HG03097 (cell line): ENCODE measurements at regions not wholly inside any gene's neighbourhood (a gene's known extent, or its start where the extent isn't known, plus 50 kb on each side); places are given as distances from the start of the nearest gene placed in this dataset.
A peak's percentile ranks its signal among the peaks of the same experiment; 100 is the strongest.
"Not testable (repeated sequence)": the region's sequence is repeated elsewhere in the genome, so short reads cannot be mapped to it uniquely, and the experiment has no call there.

Source experiments
- ATAC-seq: cut with Tn5 transposase; IDR thresholded peaks from one replicate; pipeline ENCODE4 v1.9.1; 2021; ENCODE audit not compliant: unreplicated experiment, low FRiP score

DNA sequence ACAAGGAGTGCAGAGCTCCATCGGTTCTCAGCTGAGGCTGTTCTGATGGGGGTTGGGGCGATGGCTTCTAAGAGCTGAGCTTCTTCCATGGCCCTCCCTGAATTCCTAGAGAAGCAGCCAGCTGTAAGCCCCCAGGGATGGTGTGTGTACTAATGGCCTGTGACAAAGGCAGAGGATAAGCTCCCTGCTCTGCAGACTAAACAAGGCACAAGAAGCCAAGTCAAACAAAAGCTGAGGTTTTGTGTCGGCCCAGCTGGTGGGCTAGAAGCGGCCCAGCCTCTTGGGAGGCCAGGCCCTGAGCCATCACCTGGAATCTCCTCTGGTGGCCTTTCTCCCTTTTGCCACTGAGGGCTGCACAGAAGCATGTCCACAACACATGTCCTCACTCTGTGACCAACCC is 75.0 kb upstream of the XPA start:
- ATAC-seq: no peak

GRCh38 chr9:97773091-97773490 is 76.0 kb upstream of the XPA start:
- ATAC-seq: no peak

GRCh38 chr9:97773723-97774122 is 76.6 kb upstream of the XPA start:
- no peak for ATAC-seq

DNA sequence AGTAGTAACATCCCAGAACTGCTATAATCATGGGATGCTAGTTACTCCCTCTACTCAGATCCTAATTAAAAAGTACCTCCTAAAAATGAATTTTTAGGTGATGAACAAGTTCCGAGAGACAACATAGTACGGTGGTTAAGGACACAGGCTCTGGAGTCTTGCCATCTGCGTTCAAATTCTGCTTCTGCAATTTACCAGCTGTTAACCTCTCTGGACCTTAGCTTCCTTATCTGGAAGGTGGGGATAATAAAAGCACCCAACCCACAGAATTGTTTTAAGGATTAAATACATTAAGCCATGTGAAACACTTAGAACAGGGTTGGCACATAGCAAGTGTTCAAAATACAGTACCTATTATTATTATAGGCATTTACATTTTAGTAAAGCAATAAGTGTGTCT is 77.5 kb upstream of the XPA start:
- ATAC-seq: no peak

DNA sequence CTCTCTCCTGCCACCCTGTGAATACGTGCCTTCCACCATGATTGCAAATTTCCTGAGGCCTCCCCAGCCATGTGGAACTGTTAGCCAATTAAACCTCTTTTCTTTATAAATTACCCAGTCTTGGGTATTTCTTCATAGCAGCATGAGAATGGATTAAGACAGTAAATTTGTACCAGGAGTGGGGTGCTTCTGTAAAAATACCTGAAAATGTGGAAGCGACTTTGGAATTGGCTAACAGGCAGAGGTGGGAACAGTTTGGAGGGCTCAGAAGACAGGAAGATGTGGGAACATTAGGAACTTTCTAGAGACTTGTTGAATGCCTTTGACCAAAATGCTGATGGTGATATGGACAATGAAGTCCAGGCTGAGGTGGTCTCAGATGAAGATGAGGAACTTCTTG is 74.3 kb upstream of the FOXE1 start:
- not testable (repeated sequence) for ATAC-seq

DNA sequence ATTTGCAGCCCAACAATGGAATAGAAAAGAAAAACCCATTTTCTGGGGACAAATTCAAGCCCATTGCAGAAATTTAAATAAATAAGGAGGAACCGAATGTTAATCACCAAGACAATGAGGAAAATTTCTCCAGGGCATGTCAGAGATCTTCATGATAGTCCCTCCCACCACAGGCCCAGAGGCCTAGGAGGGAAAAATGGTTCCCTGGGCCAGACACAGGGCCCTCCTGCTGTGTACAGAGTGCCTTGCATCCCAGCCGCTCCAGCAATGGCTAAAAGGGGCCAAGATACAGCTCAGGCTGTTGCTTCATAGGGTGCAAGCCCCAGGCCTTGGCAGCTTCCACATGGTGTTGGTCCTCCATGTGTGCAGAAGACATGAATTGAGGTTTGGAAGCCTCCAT is 73.4 kb upstream of the FOXE1 start:
- ATAC-seq: no peak

- no peak for ATAC-seq
Measured at GRCh38 chr9:97781902-97782301, 71.1 kb upstream of the FOXE1 start.

DNA sequence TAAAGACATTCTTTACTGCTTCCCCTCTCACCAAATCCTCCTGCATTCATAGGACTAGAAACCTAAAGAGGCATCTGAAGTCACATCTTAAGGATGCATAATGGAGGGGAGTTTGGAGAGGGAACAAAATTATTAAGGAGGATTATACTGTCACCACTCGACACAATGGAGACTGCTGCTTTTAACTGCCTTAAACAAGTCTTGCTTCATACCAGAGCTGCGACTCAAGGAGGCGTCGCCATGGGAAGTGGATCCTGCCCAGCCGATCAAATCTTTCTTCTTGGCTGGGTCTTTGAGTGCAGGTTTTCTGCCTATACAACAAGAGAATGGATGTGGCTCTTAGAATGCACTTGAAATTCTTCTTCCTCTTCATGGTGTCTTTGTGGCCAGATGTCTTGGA is 66.7 kb upstream of the FOXE1 start:
- no peak for ATAC-seq

DNA sequence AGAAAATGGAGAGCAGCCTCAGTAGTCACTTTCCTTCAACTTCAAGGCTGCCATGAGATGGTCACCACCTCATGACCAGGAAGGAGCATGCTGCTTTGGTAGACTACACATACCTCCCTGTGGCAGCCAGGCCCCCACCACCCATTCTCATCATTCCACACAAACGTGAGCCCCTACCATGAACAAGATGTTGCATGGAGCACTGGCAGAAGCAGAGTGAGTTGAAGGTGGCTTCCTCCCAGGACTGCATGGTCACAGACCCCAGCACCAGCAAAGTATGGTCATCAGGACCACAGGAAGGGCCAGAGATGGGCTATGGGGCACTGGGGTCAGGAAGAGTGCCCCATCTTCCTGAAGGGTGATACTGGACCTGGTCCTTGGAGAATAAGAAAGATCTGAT is 65.5 kb upstream of the FOXE1 start:
- no peak for ATAC-seq

GRCh38 chr9:97788763-97789663 is 64.0 kb upstream of the FOXE1 start:
- no peak for ATAC-seq

- no peak for ATAC-seq
Measured at GRCh38 chr9:97790542-97790941, 62.5 kb upstream of the FOXE1 start.

DNA sequence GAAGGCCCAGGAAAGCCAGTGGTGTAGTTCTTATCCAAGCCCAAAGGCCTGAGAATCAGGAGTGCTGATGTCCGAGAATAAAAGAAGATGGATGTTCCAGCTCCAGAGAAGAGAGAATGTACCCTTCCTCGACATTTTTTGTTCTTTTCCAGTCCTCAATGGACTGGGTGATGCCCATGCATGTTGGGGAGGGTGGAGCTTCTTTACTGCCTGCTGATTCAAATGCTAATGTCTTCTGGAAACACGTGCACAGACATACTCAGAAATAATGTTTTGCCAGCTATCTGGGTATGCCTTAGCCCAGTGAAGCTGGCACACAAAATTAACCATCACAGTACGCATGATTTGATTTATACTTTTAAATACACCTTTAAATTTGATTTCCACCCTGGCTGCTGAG is 61.5 kb upstream of the FOXE1 start:
- no peak for ATAC-seq

DNA sequence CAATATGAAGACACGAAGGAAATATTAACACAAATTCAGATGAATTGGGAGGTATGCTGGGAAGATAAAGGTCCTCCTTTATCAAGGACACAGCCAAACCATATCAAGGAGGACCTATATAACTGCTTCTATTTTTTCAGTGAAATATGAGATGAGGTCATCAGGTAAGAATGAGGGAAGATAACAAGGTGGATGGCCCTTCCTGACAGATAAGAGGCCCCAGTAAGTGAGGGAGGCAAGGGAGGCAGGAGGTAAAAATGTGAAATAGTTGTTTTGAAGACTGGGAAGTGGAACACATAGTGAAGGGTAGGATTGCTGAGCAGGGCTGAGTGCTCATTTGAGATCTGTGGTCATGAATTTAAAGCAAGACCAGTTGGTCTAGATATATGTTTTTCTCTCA is 60.0 kb upstream of the FOXE1 start:
- ATAC-seq: no peak

DNA sequence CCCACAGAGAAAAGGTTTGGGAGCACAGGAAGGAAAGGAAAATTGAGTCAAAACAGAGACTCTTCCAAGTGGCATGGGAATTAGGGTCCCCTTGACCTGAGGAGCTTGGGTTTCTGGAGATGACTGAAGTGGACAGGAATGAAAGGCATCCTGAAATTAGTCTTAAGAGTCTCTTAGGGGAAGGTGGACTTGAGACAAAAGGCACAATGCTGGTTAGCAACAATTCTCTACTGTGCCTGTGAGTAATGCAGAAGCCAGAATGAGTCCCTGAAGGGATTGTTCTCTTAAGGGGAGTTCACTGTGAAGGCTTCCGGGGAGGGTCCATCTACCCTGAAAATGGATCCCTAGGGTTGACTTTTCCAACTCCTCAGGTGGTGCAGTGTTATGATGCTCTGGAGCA is 58.4 kb upstream of the FOXE1 start:
- no peak for ATAC-seq

- ATAC-seq: not testable (repeated sequence)
Measured at GRCh38 chr9:97796176-97796575, 56.9 kb upstream of the FOXE1 start.

DNA sequence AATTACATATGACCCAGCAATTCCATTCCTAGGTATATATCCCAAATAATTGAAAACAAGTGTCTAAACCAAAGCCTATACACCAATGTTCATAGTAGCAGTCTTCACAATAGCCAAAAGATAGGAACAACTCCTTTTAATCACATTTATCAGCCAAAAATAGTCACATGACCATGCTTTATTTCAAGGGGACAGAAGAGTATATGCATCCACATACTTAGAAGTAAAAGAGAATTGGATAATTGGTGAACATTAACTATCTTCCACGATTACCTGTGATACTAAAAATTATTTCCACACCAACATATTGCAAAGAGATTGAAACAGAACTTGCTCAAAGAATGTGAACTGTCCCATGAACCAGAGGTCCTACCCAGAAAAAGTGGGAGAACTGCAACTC is 51.8 kb upstream of the FOXE1 start:
- ATAC-seq: no peak

GRCh38 chr9:97802276-97802675 is 50.8 kb upstream of the FOXE1 start:
- ATAC-seq: no peak

- ATAC-seq: peak; percentile 86
Measured at GRCh38 chr9:97803167-97804058, 49.6 kb upstream of the FOXE1 start.
